ENCODE measurements at regions not wholly inside any gene's neighbourhood (a gene's known extent, or its start where the extent isn't known, plus 50 kb on each side); places are given as distances from the start of the nearest gene placed in this dataset.

- H3K27me3 ChIP-seq (ENCODE audit: control insufficient read depth, insufficient read depth, low read length), result no peaks in the 10 kb centered on the region
- TF ChIP-seq CTCF (IDR thresholded peaks at IDR 0.05; ENCODE audit: insufficient read depth, low read length, severe bottlenecking), result no peak
These were observed 173.2 kb downstream of the SOCS6 start for GRCh38 chr18:70462078-70462439.

DNA sequence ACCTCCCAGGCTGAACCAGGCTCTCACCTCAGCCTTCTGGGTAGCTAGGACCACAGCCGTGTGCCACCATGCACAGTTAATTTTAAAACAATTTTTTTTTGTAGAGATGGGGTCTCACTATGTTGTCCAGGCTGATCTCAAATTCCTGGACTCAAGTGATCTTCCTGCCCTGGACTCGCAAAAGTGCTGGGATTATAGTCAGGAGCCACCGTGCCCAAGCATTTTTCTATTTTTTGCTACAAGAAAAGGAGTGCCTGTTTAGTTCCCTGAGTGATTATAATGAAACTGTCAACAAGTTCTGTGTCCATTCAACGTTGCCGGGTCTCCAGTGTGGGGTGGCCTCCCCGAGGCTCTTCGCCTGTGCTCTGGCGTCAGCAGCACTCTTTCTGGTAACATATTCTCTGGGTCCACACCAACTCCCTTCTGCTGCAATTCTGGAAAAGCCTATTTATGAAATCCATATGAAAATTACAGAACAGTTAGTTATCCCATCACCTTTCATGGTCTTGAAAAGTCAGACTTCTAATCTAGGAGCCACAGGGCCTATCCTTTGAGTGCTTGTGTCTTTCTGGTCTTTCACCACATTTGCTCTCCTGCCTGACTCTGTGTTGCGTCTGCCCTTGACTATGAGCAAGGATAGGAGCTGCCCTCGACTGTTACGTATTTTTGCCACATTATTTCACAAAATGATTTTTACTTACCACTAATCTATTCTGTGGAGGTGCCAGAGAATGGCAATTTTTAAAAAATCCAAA is 172.7 kb downstream of the SOCS6 start:
- no peak for FAIRE-seq
- no peak for TF ChIP-seq CTCF (IDR thresholded peaks at IDR 0.05; ENCODE audit: insufficient read depth, low read length, severe bottlenecking)
- Histone ChIP-seq H3K36me3 (ENCODE audit: control insufficient read depth, insufficient read depth, low read length) (no peaks in the 10 kb centered on the region), H3K27me3 (ENCODE audit: control insufficient read depth, insufficient read depth, low read length) (no peaks in the 10 kb centered on the region), H3K4me3 (ENCODE audit: low read depth, low read length) (no peak overlapping the region)
- no peak for DNase-seq (ENCODE audit: low read depth)

More at GRCh38 chr18:70462078-70462439, 173.2 kb downstream of the SOCS6 start:
- Histone ChIP-seq H3K36me3 (ENCODE audit: control insufficient read depth, insufficient read depth, low read length) (no peaks in the 10 kb centered on the region), H3K4me3 (ENCODE audit: low read depth, low read length) (no peak overlapping the region)
- no peak for DNase-seq (ENCODE audit: low read depth)
- FAIRE-seq, result no peak

DNA sequence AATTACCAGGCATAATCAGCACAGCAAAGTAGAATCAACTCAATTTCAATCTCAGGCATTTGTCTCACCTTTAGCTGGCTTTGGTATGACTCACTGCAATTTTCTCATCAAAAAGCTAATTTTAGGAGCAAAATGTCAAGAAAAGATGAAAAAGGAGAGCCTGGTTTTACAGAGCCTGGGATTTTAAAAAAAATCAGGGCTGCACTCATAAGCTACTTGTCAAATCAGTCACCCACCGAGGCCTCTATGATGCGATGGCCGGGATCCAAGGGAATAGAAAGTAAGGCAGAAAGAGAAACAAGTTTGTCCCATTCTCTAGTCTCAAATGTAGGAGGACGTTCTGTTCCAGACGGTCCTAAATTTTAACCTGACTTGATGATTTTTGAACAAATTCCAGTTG is 170.9 kb downstream of the SOCS6 start:
- no peak for DNase-seq (ENCODE audit: low read depth)
- Histone ChIP-seq H3K36me3 (ENCODE audit: control insufficient read depth, insufficient read depth, low read length) (no peaks in the 10 kb centered on the region), H3K27me3 (ENCODE audit: control insufficient read depth, insufficient read depth, low read length) (no peaks in the 10 kb centered on the region), H3K4me3 (ENCODE audit: low read depth, low read length) (no peak overlapping the region)
- FAIRE-seq, result no peak
- no peak for TF ChIP-seq CTCF (IDR thresholded peaks at IDR 0.05; ENCODE audit: insufficient read depth, low read length, severe bottlenecking)

DNA sequence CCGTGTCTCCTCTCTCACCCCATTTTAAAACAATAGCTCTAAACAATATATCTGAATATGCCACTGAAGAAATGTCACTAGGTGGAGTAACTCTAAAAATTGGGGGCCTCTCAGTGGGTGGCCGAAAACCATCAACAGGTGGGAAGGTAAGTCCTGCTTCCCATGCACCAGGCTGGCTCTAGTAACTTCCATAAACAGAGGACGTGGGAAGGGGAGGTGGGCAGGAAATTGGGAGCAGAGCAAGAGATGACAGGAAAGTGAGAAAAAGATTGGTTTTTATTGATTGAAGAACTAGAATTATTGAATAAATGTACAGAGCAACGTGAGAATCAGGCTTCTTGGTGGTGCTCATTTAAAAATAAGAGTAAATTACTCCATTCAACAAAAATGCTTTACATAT is 170.4 kb downstream of the SOCS6 start:
- DNase-seq (ENCODE audit: low read depth), result no peak
- H3K36me3 ChIP-seq (ENCODE audit: control insufficient read depth, insufficient read depth, low read length), result no peaks in the 10 kb centered on the region
- no peaks in the 10 kb centered on the region for H3K27me3 ChIP-seq (ENCODE audit: control insufficient read depth, insufficient read depth, low read length)
- no peak for FAIRE-seq
- no peak for TF ChIP-seq CTCF (IDR thresholded peaks at IDR 0.05; ENCODE audit: insufficient read depth, low read length, severe bottlenecking)
- no peak overlapping the region for H3K4me3 ChIP-seq (ENCODE audit: low read depth, low read length)

- TF ChIP-seq CTCF (IDR thresholded peaks at IDR 0.05; ENCODE audit: insufficient read depth, low read length, severe bottlenecking), result no peak
- H3K27me3 ChIP-seq (ENCODE audit: control insufficient read depth, insufficient read depth, low read length), result no peaks in the 10 kb centered on the region
- FAIRE-seq, result no peak
- no peak overlapping the region for H3K4me3 ChIP-seq (ENCODE audit: low read depth, low read length)
- no peaks in the 10 kb centered on the region for H3K36me3 ChIP-seq (ENCODE audit: control insufficient read depth, insufficient read depth, low read length)
- DNase-seq (ENCODE audit: low read depth), result no peak
These were observed 168.9 kb downstream of the SOCS6 start for GRCh38 chr18:70457788-70458187.

DNA sequence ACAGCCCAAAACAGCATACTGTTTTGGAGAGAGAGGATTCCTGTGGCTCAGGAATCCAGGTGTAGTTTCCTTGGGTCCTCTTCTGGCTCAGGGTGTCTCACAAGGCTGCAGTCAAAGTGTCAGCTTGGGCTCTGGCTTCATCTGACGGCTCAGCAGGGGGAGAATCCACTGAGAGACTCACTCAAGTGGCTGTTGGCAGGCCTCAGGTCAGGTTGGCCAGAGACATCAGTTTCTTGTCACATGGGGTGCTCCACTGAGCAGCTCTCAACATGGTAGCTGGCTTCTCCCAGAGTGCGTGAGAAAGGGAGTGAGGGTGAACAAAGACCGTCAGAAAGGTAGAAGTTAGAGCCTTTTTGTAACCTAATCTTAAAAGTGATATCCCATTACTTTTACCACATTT is 168.4 kb downstream of the SOCS6 start:
- FAIRE-seq (no peak), DNase-seq (ENCODE audit: low read depth) (no peak)
- Histone ChIP-seq H3K27me3 (ENCODE audit: control insufficient read depth, insufficient read depth, low read length) (no peaks in the 10 kb centered on the region), H3K36me3 (ENCODE audit: control insufficient read depth, insufficient read depth, low read length) (no peaks in the 10 kb centered on the region), H3K4me3 (ENCODE audit: low read depth, low read length) (no peak overlapping the region)
- TF ChIP-seq CTCF (IDR thresholded peaks at IDR 0.05; ENCODE audit: insufficient read depth, low read length, severe bottlenecking), result no peak
